HG03135 (cell line): ENCODE measurements at regions not wholly inside any gene's neighbourhood (a gene's known extent, or its start where the extent isn't known, plus 50 kb on each side); places are given as distances from the start of the nearest gene placed in this dataset.

Source experiments
- ATAC-seq: cut with Tn5 transposase; IDR thresholded peaks from one replicate; pipeline ENCODE4 v1.9.1; 2021; ENCODE audit warnings: mild to moderate bottlenecking, moderate library complexity; ENCODE audit not compliant: unreplicated experiment

GRCh38 chr13:91144486-91144885, 203.0 kb upstream of the MIR17HG start:
- no peak for ATAC-seq

- no peak for ATAC-seq
These were observed 201.8 kb upstream of the MIR17HG start for GRCh38 chr13:91145571-91146205.

- no peak for ATAC-seq
These were observed 200.9 kb upstream of the MIR17HG start for GRCh38 chr13:91146601-91147000.

- ATAC-seq, result no peak
These were observed 199.4 kb upstream of the MIR17HG start for GRCh38 chr13:91148098-91148497.

GRCh38 chr13:91151921-91152320, 195.6 kb upstream of the MIR17HG start:
- no peak for ATAC-seq

GRCh38 chr13:91153372-91153771, 194.1 kb upstream of the MIR17HG start:
- no peak for ATAC-seq

- ATAC-seq, result peak; percentile 79
These were observed 192.7 kb upstream of the MIR17HG start for GRCh38 chr13:91154558-91155353.

- ATAC-seq, result no peak
These were observed 191.9 kb upstream of the MIR17HG start for GRCh38 chr13:91155512-91156114.

GRCh38 chr13:91157273-91158016, 190.0 kb upstream of the MIR17HG start:
- ATAC-seq, result no peak

GRCh38 chr13:91158017-91158395, 189.5 kb upstream of the MIR17HG start:
- no peak for ATAC-seq

- no peak for ATAC-seq
These were observed 185.3 kb upstream of the MIR17HG start for GRCh38 chr13:91162180-91162579.

GRCh38 chr13:91162589-91162988, 184.9 kb upstream of the MIR17HG start:
- no peak for ATAC-seq

- ATAC-seq, result no peak
These were observed 181.7 kb upstream of the MIR17HG start for GRCh38 chr13:91165758-91166157.

GRCh38 chr13:91166714-91167511, 180.6 kb upstream of the MIR17HG start:
- ATAC-seq, result no peak

GRCh38 chr13:91167706-91168385, 179.6 kb upstream of the MIR17HG start:
- no peak for ATAC-seq

- ATAC-seq, result no peak
These were observed 179.1 kb upstream of the MIR17HG start for GRCh38 chr13:91168386-91168711.

- ATAC-seq, result no peak
These were observed 178.0 kb upstream of the MIR17HG start for GRCh38 chr13:91169321-91170050.

GRCh38 chr13:91172160-91172559, 175.3 kb upstream of the MIR17HG start:
- no peak for ATAC-seq

- ATAC-seq, result no peak
These were observed 172.5 kb upstream of the MIR17HG start for GRCh38 chr13:91174886-91175501.
